NCI-H69 (cell line): ENCODE measurements at regions not wholly inside any gene's neighbourhood (a gene's known extent, or its start where the extent isn't known, plus 50 kb on each side); places are given as distances from the start of the nearest gene placed in this dataset.

Experiments used
- DNase-seq: peaks from one replicate; lab custom pipeline; 2025; lab: John Stamatoyannopoulos, UW

- no peak for DNase-seq
Observed at GRCh38 chr2:195535911-195536522, 121.0 kb upstream of the SLC39A10 start.

DNA sequence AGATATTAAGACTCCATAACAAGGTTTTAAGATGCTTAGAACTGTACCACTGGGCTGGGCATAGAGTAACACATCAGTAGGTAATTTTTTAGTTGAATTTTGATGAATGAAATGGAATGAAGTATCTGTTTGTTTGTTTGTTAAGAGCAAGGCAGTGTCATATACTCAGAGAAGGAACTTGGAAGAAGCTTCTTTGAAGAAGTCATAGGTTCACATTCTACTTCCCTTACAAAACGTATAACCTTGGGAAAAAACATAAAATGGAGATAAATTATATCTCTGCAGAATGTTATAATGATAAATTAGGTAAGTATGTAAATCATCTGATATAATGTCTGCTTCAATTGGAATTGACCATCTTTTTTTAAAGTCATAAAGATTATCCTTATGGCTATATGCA lies 122.1 kb upstream of the SLC39A10 start:
- no peak for DNase-seq

DNA sequence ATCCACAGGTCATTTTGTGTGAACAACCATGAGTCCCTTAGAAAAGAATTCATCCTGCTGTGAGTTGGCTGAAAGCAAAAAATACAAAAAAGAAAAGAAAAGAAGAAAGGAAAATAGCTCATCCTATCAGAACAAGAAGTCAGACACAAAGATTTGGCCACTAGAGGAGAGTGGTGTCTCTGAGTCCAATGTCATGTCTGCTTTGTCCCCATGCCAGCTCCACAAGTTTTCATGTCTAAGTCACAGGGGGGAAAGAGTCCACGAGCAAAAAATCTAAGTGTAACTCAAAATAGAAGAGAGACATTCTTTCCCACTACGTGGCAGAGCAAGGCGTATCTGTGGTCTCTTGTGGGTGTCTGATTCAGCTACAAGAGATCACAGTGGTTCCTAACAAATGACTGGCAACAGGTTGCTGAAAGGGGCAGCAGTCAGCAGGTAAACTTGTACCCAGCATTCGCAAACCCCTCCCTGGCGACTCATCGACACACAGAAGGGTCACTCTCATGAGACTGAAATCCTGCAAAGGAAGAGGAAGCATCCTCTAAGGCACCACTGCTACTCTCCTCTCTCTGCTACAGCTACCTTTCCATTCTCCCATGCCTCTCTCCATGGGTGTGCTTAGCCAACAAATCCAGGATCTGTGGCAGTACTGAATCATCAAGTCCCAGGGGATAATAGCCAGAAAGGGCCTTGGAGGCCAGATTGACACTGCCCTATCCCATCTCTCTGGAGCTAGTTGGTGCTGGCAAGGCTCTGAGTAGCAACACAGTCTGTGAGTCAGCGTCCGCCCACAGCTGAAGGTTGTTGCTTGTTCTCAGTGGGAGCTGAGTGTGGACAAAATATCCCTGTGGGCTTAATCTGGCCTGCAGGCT lies 123.0 kb upstream of the SLC39A10 start:
- DNase-seq, result peak; percentile 45

DNA sequence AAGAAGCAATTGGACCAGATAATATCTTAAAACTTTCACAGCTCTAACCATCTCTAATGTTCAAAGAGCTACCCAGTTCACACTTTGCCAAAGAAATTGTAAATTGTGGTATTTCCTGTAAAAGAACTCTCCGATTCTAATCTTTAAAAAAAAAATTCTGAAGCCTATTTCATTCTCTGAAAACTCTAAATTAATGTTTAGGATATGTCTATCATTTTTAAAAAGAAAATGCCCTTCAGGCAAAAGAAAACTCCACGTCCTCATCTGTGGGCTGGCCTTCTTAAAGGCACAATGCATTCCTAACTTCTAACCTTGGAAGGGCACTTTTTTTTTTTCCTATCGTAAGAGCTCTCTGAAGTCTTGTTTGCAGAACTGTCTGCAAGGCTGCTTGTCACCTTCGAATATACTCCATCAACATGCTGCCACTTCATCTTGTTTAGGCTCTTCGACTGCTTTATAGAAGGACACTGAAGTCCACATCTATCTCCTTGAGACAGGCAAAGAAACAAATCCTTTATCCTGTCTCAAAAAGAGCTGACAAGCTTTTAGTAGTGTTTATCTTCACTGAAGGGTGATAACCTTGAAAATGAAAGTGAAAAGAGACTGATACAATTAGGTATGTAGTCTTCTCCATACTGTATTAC lies 124.3 kb upstream of the SLC39A10 start:
- DNase-seq, result peak; percentile 1

- no peak for DNase-seq
Observed at GRCh38 chr2:195532255-195532627, 124.8 kb upstream of the SLC39A10 start.

GRCh38 chr2:195531754-195532153 lies 125.3 kb upstream of the SLC39A10 start:
- DNase-seq, result peak; percentile 4

- peak; percentile 36 for DNase-seq
Observed at GRCh38 chr2:195523242-195523641, 133.8 kb upstream of the SLC39A10 start.

- no peak for DNase-seq
Observed at GRCh38 chr2:195521589-195521988, 135.4 kb upstream of the SLC39A10 start.

DNA sequence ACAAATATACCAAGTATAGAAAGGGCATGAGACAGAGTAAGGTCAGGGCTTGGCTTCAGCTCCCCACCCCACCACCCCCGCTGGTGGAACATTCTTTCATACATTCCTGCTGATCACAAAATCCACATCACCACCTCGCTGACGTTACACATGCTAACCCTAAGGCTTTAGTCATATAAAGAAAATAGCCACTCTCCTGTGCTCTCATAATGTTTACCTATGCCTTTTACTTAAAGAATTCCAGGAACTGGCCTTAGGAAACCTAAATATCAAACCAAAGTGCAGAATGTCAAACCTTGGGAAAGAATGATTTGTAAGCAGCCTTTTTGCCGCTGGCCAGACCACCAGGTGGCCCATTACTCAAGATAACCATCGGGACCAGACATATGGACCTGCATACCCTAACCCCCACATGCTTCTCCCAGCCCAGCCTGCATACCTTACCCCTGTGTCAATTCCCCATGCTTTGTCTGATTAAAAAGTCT lies 136.3 kb upstream of the SLC39A10 start:
- DNase-seq, result no peak

GRCh38 chr2:195515551-195515950 lies 141.5 kb upstream of the SLC39A10 start:
- no peak for DNase-seq

DNA sequence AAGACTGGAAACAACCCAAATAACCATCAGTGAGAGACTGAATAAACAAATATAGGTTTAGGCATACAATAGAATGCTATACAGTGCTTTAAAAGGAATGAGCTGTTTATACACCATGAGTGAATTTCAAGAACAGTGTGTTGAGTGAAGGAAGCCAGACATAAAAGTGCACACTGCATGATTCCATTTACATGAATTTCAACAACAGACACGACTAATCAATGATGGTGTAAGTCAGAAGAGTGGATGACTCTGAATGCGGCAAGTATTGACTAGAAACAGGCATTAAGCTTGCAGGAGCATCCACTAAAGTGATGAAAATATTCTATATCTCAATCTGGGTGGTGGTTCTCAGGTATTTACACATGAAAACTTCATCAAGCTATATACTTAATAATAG lies 142.7 kb upstream of the SLC39A10 start:
- no peak for DNase-seq

- DNase-seq, result no peak
Observed at GRCh38 chr2:195513119-195513518, 143.9 kb upstream of the SLC39A10 start.

- DNase-seq, result no peak
Observed at GRCh38 chr2:195509551-195509950, 147.5 kb upstream of the SLC39A10 start.

DNA sequence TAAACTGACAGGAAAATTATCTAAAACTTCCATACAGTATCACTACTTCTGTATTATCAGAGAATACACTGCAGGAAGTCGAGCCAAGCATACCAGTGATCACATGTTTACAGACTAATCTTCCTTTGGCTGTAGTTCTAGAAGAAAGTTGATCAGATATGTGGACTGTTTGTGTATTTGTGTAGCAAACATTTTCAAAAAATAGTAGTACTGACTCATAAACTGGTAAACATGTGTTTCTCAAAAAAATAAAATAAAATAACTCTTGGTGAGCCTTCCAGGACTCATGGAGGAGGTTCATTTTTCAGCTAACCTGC lies 148.9 kb upstream of the SLC39A10 start:
- DNase-seq, result no peak

DNA sequence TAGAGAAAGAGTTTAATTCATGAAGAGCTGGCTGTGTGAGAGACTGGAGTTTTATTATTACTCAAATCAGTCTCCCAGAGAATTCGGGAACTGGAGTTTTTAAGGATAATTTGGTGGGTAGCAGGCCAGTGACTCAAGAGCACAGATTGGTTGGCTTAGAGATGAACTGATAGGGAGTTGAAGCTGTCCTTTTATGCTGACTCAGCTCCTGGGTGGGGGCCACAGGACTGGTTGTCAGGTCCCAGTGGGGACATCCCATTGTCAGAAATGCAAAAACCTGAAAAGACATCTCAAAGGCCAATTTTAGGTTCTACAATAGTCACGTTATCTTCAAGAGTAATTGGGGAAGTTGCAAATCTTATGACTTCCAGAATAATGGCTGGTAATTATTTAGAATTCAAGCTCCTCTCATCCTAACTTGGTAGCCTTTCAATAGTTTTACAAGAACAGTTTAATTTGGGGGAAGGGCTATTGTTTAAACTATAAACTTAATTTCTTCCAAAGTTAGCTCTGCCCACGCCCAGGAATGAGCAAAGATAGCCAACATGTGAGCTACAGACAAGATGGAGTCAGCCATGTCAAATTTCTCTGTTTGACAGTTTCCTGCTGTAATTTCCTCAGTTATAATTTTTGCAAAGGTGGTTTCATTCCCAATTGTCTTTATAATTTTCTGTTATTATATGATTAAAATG lies 149.4 kb upstream of the SLC39A10 start:
- DNase-seq, result no peak

- DNase-seq, result no peak
Observed at GRCh38 chr2:195505701-195506100, 151.3 kb upstream of the SLC39A10 start.

GRCh38 chr2:195503208-195503607 lies 153.8 kb upstream of the SLC39A10 start:
- DNase-seq, result no peak

DNA sequence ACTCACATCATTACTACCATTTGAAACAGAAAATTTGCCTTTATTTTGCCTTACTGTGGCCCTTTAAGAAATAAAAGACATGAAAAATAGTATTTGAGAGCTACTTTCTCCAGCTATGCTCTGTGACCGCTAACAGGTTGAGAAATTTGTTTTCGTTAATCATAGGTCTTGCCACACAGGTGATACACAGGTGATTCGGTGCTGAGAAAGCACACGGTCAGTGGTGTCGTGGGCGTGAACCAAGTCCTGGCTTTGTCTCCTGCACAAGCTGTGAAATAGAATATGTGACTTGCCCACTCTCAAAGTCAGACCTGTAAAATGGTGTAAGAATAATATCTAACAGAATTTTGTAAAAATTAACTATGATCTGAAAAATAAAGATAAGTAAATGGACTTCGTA lies 155.3 kb upstream of the SLC39A10 start:
- DNase-seq, result no peak

DNA sequence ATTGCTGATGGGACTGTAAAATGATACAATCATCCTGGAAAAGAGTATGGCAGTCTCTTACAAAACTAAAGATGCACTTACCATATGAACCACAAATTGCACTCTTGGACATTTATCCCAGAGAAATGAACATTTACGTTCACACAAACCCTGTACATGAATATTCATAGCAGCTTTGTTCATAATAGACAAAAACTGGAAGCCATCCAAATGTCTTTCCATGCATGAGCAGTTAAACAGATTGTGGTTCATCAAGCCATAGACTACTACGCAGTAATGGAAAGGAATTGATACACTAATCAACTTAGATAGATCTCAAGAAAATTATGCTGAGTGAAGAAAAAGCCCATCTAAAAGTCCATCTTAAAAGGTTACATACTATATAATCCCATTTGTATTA lies 156.1 kb upstream of the SLC39A10 start:
- DNase-seq, result peak; percentile 14

DNA sequence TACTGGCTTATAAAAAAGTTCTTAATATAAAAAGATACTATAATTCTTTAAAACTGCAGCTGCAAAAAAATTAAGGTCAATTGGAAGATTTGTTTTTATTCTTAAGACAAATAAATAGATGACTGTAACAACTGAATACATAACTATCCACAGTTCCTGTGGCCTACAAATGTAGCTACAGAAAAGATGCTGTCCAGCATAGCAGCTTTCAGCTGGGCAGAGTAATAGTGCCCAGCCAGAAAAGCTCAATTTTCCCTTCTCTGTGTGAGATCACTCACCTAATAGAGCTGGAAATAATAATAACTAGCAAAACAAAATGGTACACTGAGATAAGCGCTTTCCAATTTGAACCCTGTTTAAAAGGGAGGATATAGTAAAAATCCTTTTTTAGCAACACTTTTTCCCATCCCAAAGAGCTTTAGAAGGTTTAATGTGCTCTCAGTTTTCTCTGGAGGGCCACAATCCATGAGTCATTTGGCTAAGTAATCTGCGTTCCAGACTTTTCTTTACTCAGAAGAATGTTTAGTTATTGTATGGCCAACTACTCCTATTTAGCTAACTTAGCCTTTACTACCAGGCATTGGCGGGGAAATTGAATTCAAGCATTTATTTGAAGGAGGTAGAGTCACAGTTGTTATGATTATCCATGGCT lies 158.1 kb upstream of the SLC39A10 start:
- no peak for DNase-seq

DNA sequence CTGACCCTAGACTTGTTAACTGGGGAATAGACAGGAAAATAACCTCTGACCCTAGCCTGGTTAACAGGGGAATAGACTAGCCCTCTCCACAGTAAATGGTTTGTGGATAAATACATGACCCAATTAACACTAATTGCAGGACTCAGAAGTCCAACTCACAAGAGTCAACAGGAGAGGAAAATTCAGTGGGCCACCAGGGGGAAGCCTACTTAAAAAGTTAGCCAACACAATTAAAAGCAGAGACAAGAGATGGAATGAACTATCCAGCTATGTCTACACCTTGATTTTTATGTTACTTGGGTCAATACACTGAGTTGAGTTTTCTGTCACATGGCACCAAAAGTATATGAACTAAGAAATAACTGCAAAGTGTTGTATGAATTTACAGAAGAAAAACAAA lies 158.8 kb upstream of the SLC39A10 start:
- DNase-seq, result peak; percentile 69

GRCh38 chr2:195496991-195497390 lies 160.0 kb upstream of the SLC39A10 start:
- DNase-seq, result no peak
